GM12873 (cell line): ENCODE measurements at regions not wholly inside any gene's neighbourhood (a gene's known extent, or its start where the extent isn't known, plus 50 kb on each side); places are given as distances from the start of the nearest gene placed in this dataset.

Experiments used
- CTCF ChIP-seq: IDR thresholded peaks from 2 replicates; pipeline ENCODE4 v1.5.1; 2012; ENCODE audit warnings: low read depth, mild to moderate bottlenecking, moderate library complexity, low read length, control low read depth; ENCODE audit not compliant: insufficient read depth; ENCODE audit errors: missing control alignments

GRCh38 chr11:19351426-19351825 is 110.7 kb upstream of the E2F8 start:
- no peak for TF ChIP-seq CTCF

- TF ChIP-seq CTCF, result no peak
Observed at GRCh38 chr11:19350160-19350559, 109.4 kb upstream of the E2F8 start.

GRCh38 chr11:19349340-19350025 is 108.7 kb upstream of the E2F8 start:
- TF ChIP-seq CTCF, result no peak

- no peak for TF ChIP-seq CTCF
Observed at GRCh38 chr11:19347911-19348310, 107.2 kb upstream of the E2F8 start.

GRCh38 chr11:19345848-19346681 is 105.3 kb upstream of the E2F8 start:
- TF ChIP-seq CTCF, result no peak

- no peak for TF ChIP-seq CTCF
Observed at GRCh38 chr11:19345519-19345847, 104.7 kb upstream of the E2F8 start.

GRCh38 chr11:19344661-19345518 is 104.1 kb upstream of the E2F8 start:
- TF ChIP-seq CTCF, result no peak
